ENCODE measurements at regions not wholly inside any gene's neighbourhood (a gene's known extent, or its start where the extent isn't known, plus 50 kb on each side); places are given as distances from the start of the nearest gene placed in this dataset.
A peak's percentile ranks its signal among the peaks of the same experiment; 100 is the strongest.

- H3K27me3 ChIP-seq = no peaks in the 10 kb centered on the region
- intact Hi-C loops (cut with DNase I) = no loop called here
- no peaks in the 10 kb centered on the region for H3K4me1 ChIP-seq
- no peak overlapping the region for H3K27ac ChIP-seq
- no peaks in the 10 kb centered on the region for H3K36me3 ChIP-seq
- H3K9me3 ChIP-seq = no peaks in the 10 kb centered on the region
- no peak overlapping the region for H3K4me3 ChIP-seq
- DNase-seq (ENCODE audit: extremely low spot score in 2 of 2) = no peak
- TF ChIP-seq CTCF (IDR thresholded peaks at IDR 0.05) (no peak), POLR2AphosphoS5 (IDR thresholded peaks at IDR 0.05; ENCODE audit: insufficient read depth in 1 of 2, low read depth in 1 of 2) (no peak), POLR2A (IDR thresholded peaks at IDR 0.05) (no peak)
Observed at GRCh38 chr12:94862421-94862820, 141.1 kb downstream of the NDUFA12 start.

- peak in 1 of 2 donors; percentile 6 for DNase-seq (ENCODE audit: extremely low spot score in 2 of 2)
- no peaks in the 10 kb centered on the region for H3K4me1 ChIP-seq
- no peak for TF ChIP-seq CTCF (IDR thresholded peaks at IDR 0.05)
- no peak for TF ChIP-seq POLR2A (IDR thresholded peaks at IDR 0.05)
- TF ChIP-seq POLR2AphosphoS5 (IDR thresholded peaks at IDR 0.05; ENCODE audit: insufficient read depth in 1 of 2, low read depth in 1 of 2) = no peak
- H3K4me3 ChIP-seq = no peak overlapping the region
- no peaks in the 10 kb centered on the region for H3K9me3 ChIP-seq
- H3K36me3 ChIP-seq = no peaks in the 10 kb centered on the region
- no peaks in the 10 kb centered on the region for H3K27me3 ChIP-seq
- H3K27ac ChIP-seq = no peak overlapping the region
- intact Hi-C loops (cut with DNase I) = no loop called here
Observed at GRCh38 chr12:94856324-94856723, 147.2 kb downstream of the NDUFA12 start.

DNA sequence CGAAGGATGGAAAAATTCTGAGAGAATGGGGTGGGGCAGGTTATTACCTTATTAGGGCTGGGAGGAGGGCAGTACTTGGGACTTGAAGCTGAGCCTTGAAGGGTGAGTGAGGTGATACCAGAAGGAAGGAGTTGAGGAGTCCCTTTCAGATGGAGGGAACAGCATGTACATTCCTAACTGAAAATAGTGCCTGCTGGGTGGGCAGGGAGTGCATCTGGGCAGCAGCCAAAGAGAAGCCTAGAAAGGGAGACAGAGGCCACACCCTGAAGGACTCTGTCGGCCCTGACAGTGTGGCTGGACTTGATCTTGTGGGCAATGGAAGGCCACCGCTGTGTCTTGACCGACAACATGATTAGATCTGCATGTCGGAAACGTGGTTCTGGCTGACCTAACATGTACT, 147.6 kb downstream of the NDUFA12 start:
- H3K4me1 ChIP-seq = no peaks in the 10 kb centered on the region

DNA sequence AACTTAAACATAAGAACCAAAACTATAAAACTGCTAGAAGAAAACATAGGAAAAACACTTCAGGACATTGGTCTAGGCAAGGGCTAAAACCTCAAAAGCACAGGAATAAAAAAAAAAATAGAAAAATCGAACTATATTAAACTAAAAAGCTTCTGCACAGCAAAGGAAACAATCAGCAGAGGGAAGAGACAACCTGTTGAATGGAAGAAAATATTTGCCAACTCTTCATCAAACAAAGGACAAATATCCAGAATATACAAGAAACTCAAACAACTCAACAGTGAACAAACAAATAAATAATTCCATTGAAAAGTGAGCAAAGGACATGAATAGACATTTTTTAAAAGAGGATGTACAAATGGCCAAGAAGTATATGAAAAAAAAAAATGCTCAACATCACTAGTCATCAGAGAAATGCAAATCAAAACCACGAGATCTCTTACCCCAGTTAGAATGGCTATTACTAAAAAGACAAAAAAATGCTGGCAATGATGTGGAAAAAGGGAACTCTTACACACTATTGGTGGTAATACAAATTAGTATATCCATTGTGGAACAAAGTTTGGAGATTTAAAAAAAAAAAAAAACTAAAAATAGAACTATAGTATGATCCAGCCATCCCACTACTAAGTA, 152.0 kb downstream of the NDUFA12 start:
- H3K9me3 ChIP-seq = no peaks in the 10 kb centered on the region
- H3K4me3 ChIP-seq = no peak overlapping the region
- no peak overlapping the region for H3K27ac ChIP-seq
- TF ChIP-seq POLR2AphosphoS5 (IDR thresholded peaks at IDR 0.05; ENCODE audit: insufficient read depth in 1 of 2, low read depth in 1 of 2) (no peak), POLR2A (IDR thresholded peaks at IDR 0.05) (no peak), CTCF (IDR thresholded peaks at IDR 0.05) (no peak)
- DNase-seq (ENCODE audit: extremely low spot score in 2 of 2) = no peak
- intact Hi-C loops (cut with DNase I) = no loop called here
- no peaks in the 10 kb centered on the region for H3K27me3 ChIP-seq
- no peaks in the 10 kb centered on the region for H3K4me1 ChIP-seq
- no peaks in the 10 kb centered on the region for H3K36me3 ChIP-seq

More for the DNA sequence above, 147.6 kb downstream of the NDUFA12 start:
- no peak overlapping the region for H3K4me3 ChIP-seq
- DNase-seq (ENCODE audit: extremely low spot score in 2 of 2) = peak in 1 of 2 donors; percentile 82
- no peak for TF ChIP-seq POLR2AphosphoS5 (IDR thresholded peaks at IDR 0.05; ENCODE audit: insufficient read depth in 1 of 2, low read depth in 1 of 2)
- no peak for TF ChIP-seq POLR2A (IDR thresholded peaks at IDR 0.05)
- TF ChIP-seq CTCF (IDR thresholded peaks at IDR 0.05) = no peak
- H3K36me3 ChIP-seq = no peaks in the 10 kb centered on the region
- intact Hi-C loops (cut with DNase I) = no loop called here
- no peaks in the 10 kb centered on the region for H3K9me3 ChIP-seq
- no peaks in the 10 kb centered on the region for H3K27me3 ChIP-seq
- no peak overlapping the region for H3K27ac ChIP-seq

- H3K36me3 ChIP-seq = no peaks in the 10 kb centered on the region
- H3K4me3 ChIP-seq = no peak overlapping the region
- DNase-seq (ENCODE audit: extremely low spot score in 2 of 2) = peak in 1 of 2 donors; percentile 67
- TF ChIP-seq POLR2AphosphoS5 (IDR thresholded peaks at IDR 0.05; ENCODE audit: insufficient read depth in 1 of 2, low read depth in 1 of 2) (no peak), POLR2A (IDR thresholded peaks at IDR 0.05) (no peak)
- H3K27me3 ChIP-seq = no peaks in the 10 kb centered on the region
- H3K4me1 ChIP-seq = no peaks in the 10 kb centered on the region
- intact Hi-C loops (cut with DNase I) = no loop called here
- no peaks in the 10 kb centered on the region for H3K9me3 ChIP-seq
- no peak overlapping the region for H3K27ac ChIP-seq
Observed at GRCh38 chr12:94849411-94849976, 154.0 kb downstream of the NDUFA12 start.
